IPS DF 19.7 (cell line): ENCODE measurements at regions not wholly inside any gene's neighbourhood (a gene's known extent, or its start where the extent isn't known, plus 50 kb on each side); places are given as distances from the start of the nearest gene placed in this dataset.

Experiments used
- DNase-seq: peaks from one replicate; pipeline ENCODE4 v3.0.0-alpha.2; 2013; ENCODE audit warnings: low read depth, low spot score

DNA sequence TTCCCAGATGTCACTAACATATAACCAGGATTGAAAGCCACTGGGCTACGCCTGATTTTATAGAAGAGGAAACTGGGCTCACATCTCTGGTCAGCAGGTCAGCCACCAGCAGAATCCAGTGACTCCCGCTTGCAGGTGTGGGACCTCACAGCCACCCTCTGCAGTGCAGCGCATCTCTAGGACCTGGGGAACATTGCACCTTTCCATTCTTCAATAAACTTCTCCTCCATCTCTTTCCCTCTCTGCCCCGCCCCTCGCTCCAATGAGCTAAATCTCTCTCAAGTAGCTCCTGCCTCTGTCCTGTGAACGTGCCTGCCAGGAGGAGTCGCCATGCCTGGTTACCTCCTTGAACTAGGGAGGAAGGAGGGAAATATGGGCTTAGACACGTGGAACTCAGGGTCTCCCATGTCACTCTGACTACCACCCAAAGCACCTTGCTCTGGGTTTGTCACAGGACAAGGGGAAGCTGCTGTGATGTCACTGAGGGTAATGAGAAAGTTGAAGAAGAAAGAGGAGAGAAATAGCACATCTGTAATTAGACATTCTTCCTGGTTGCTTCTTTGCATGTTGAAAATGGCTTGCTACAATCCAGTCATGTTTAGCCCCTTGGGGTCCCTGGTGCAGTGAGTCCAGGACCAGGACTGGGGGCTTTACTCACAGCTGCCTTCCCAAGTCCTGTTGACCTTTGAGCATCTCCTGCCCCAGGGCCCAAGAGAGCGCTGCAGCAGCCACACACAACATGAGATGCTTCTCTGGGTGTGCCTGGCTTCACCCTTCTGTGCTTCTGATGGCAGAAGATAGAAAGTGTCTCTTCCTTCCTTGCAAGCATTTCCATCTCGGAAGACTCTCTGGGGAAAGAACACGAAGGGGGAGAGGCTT lies 469.4 kb downstream of the PREX1 start:
- DNase-seq, result no peak

- no peak for DNase-seq
Observed at GRCh38 chr20:48357714-48358113, 470.1 kb downstream of the PREX1 start.

DNA sequence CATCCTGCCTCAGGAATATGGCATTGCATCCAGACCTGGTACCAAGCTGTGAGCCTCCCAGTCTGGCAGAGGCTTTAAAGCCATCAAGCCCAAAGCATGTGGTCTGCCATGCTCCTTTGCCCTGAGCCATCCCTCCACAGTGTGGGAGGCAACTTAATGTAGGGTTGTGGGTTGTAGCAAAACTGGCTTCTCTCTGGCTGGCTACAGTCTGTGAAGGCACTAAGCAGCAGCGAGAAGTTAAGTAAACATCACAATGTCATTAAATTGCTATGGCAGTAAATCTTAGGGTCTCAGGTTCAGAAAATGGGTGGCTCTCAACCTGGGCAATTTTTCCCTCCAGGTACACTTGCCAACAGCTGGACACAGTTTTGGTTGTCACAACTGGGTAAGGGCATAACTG lies 472.9 kb downstream of the PREX1 start:
- no peak for DNase-seq

GRCh38 chr20:48354320-48354876 lies 473.4 kb downstream of the PREX1 start:
- DNase-seq, result no peak

DNA sequence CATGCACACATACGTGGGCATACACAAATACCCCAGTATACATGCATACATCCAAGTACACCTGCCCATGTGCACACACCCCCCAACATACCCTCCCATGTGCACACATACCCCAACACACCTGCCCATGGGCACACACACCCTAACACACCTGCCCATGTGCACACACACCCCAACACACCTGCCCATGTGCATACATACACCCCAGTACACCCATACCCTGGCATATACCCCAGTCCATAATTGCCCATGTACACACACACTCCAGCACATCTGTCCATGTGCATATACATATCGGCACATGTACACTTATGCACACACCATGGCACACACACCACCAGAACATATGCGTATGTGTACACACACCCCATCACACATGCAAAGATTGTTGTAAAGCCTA lies 475.2 kb downstream of the PREX1 start:
- no peak for DNase-seq

DNA sequence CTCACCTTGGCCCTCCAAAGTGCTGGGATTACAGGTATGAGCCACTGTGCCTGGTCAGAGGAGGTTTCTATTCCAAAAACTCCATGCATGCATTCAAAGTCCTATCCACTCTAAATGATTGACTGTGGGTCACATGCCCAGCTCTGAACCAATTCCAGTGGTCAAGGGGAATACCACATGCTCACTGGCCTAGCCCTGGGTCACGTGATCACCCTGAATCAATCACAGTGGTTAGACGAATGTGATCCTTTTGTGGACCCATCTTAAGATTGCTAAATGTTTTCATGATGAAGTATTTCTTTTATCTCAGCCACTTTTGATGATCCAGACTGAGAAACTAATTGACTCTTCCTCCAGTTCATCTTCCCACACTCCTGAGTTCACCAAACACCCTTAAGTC lies 475.8 kb downstream of the PREX1 start:
- no peak for DNase-seq

GRCh38 chr20:48350313-48350988 lies 477.3 kb downstream of the PREX1 start:
- no peak for DNase-seq

- no peak for DNase-seq
Observed at GRCh38 chr20:48349656-48350055, 478.1 kb downstream of the PREX1 start.

DNA sequence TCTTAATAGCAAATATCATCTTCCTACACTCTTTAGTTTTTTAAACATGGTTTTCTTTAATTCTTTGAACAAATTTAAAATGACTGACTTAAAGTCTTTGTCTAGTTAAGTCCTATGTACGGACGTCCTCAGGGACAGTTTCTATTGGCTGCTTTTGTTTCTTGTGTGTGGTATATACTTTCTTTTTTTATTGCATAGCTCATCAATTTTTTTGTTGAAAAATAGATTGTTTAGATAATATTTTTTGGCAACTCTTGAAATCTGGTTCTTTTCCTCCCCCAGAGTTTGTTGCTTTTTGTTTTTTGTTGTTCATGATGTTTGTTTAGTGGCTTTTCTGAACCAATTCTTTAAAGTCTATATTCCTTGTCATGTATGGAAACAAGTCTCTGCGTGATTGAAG lies 479.8 kb downstream of the PREX1 start:
- DNase-seq, result no peak

DNA sequence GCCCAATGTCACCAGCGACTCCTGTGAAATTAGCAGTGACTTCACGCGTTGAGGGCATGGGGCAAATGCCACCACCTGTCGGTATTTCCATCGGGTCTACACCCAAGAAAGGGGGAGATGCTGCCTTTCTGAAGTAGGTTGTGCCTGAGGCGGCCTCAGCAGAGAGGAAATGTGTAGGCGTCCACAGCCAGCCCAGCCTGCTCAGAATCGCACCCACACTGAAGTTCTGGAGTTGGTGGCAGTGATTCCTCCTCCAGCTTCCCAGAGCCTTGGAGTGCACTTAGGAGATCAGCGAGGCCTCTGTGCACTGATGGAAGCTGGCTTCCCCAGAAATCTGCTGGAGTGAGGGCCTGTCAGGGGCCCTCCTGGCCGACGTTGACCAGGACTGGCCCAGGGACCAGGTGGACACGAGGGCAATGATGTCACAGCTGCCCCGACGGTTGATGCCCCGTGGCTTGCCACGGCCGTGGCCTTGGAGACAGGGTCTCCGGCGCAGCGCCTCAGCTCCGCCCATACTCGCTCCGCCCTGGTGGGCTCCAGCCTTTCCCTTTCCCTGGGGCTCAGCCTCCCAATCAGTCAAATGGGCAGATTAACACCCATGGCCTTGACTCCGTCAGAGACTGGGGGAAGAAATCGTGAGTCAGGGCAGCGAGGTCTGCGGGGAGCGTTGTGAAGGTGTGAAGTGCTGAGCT lies 484.8 kb downstream of the PREX1 start:
- DNase-seq, result no peak

DNA sequence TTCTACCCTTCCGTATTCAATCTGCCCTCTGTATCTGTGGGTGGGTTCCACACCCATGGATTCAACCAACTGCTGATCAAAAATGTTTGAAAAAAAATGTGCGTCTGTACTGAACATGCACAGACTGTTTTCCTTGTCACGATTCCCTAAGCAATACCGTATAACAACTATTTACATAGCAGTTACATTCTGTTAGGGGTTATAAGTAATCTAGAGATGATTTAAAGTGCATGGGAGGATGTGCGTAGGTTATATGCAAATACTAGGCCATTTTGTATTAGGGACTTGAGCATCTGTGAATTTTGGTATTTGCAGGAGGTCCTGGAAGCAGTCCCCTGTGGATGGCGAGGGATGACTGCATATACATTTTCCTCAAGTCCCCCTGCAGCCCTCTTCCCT lies 486.9 kb downstream of the PREX1 start:
- DNase-seq, result no peak

GRCh38 chr20:48339986-48340882 lies 487.6 kb downstream of the PREX1 start:
- no peak for DNase-seq

DNA sequence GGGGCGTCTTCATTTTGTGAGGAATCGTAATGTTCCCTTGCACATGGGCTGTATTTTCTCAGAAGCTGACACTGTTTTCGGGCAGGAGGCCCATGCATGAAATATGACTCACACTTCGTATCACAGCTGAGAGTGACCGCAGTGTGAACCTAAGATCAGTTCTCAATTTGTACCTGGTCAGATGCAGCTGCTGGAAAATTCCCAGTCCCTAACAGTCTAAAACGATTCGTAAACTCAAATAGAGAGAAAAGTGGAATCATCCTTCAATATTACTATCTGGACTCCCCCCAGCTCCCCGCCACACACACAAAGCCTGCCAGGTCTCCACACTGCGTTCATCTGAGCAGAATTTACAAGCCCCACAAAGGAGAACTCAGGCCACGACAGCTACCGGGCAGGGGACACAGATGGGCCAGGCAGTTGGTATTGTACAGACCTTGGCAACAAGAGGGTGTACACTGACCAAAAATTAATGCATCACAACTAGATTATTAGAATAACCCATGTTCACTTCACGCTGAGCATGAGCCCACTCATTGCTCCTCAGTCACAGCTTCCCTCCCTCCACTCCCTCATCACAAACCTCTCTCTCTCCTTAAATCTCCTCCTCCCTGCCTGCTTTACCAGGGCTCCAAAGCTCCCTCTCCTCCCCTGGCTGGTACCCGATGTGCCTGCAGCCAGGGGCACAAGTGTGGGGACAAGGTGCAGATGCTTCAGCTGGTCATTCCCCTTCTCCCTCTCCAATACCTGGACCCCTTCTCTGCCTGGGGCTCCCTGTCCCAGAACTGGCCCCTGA lies 488.4 kb downstream of the PREX1 start:
- no peak for DNase-seq

GRCh38 chr20:48338717-48339116 lies 489.1 kb downstream of the PREX1 start:
- DNase-seq, result no peak

GRCh38 chr20:48336597-48336996 lies 491.2 kb downstream of the PREX1 start:
- DNase-seq, result no peak

DNA sequence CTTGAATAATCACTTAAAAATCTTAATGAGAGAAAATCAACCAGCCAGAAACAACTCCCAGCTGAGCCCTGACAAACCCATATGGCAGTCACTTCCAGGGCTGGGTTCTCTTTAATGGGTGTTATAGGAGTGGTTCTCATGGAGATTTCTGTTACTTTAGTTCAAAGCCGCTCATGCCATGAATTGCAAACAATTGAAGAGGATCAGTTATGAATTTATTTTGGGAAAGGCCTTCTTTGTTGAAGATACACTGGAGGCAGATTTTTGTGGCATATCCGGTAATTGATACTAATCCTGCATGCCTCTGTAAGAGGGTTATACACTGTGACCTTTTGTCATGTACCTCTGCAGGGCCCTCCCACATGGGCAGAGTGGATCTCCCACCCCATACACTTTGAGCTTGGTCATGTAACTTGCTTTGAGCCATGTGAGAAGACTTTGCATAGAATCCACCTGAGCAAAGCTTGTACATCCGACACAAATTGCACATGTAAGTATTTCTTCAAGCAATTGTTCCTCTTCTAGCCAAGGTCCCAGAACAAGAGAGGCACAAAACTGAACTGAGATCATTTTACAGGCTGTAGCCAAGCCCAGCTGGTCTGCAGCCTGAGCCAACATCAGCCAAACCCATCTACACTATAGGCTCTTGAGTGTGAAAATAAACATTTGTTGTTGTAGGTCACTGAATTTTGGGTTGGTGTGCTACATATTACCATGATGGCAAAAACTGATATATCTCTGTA lies 492.3 kb downstream of the PREX1 start:
- DNase-seq, result no peak

DNA sequence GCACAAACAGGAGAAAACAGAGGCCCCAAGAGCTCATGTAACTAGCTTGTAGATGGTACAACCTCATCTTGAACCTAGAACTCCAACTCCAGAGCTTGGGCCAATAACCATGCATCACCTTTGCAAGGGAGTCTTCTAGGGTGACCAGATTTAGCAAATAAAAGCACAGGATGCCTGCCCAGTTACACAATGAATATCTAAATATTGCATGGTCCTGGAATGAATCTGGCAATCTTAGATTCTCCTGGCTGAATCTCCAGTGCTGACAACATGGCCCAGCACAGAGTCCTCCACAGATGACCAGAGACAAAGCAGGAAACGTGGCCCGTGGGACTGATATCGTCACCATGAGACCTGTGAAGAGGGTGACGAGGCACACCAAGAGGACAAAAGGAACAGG lies 494.1 kb downstream of the PREX1 start:
- DNase-seq, result no peak

DNA sequence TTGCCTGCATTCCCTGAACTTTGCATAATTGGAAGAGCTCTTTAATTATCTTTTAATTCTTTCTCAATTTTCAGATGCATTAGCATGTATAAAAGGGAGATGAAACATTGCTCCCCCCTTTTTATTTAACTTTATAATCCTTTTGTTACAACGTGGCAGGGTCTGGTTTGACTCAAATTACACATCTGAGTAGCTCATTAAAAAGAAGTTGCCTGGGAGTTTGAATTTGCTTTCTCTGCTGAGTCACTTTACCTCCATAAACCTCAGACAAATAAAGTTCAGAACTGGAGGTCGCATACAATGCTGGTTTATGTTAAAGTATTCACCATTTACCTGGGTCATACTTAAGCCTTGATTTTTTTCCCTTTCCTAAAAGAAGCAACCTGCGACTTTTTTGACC lies 495.2 kb downstream of the PREX1 start:
- DNase-seq, result no peak

DNA sequence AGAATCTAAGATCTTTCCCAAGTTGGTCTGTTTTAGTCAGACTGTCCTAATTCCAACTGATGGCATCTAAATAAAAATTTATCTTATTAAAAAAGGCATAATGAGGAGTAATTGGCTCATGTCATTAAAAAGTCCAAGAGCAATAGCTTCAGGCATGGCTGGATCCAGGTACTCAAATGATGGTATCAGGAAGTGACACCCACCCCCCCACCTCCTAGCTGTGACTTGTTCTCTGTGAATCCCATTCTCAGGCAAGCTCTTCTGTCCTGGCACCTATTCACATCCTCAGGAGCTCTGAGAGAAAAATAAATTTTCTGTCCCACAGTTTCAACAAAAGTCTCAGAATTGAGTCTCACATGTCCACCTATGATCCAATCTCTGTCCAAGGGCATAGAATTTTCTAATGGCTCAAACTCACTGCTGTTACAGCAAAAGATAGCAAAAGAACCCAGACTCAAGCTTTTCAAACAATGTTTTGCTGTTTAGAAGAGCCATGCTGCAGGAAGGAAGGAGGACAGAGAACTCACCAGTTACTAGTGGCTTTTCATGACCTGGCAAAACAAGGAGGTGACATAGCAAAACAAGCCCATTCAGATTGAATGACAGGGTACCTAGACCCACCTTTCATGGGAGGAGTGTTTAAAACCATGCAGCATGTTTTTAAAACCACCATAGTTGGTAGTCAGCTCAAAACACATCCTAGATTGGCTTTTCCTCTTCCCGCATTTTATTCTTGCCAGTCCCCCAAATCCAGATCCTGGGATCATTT lies 496.1 kb downstream of the PREX1 start:
- DNase-seq, result no peak
